ENCODE measurements at regions not wholly inside any gene's neighbourhood (a gene's known extent, or its start where the extent isn't known, plus 50 kb on each side); places are given as distances from the start of the nearest gene placed in this dataset.

GRCh38 chr13:62839338-62839737 lies 1423.7 kb upstream of the PCDH20 start:
- Histone ChIP-seq H3K27me3 (ENCODE audit: insufficient read depth, low read length) (no peaks in the 10 kb centered on the region), H3K9me3 (ENCODE audit: low read depth, low read length) (no peaks in the 10 kb centered on the region), H3K79me2 (ENCODE audit: insufficient read depth, low read length) (no peaks in the 10 kb centered on the region), H3K4me1 (ENCODE audit: insufficient read depth, low read length) (no peaks in the 10 kb centered on the region), H4K20me1 (ENCODE audit: insufficient read depth, low read length) (no peaks in the 10 kb centered on the region), H3K4me3 (ENCODE audit: insufficient read depth, low read length) (no peak overlapping the region), H3K36me3 (ENCODE audit: insufficient read depth, low read length) (no peaks in the 10 kb centered on the region), H3K27ac (ENCODE audit: low read depth, low read length) (no peak overlapping the region), H2AFZ (ENCODE audit: low read length) (no peak overlapping the region), H3K4me2 (ENCODE audit: insufficient read depth, low read length) (no peak overlapping the region)
- no peak for TF ChIP-seq CTCF (IDR thresholded peaks at IDR 0.05; ENCODE audit: extremely low read depth, low read depth, low read length)
- DNase-seq (ENCODE audit: insufficient read length, low spot score, missing footprints) = no peak

GRCh38 chr13:62838929-62839328 lies 1423.3 kb upstream of the PCDH20 start:
- Histone ChIP-seq H3K4me1 (ENCODE audit: insufficient read depth, low read length) (no peaks in the 10 kb centered on the region), H3K4me2 (ENCODE audit: insufficient read depth, low read length) (no peak overlapping the region)

GRCh38 chr13:62837895-62838294 lies 1422.2 kb upstream of the PCDH20 start:
- H2AFZ ChIP-seq (ENCODE audit: low read length) = no peak overlapping the region
- H4K20me1 ChIP-seq (ENCODE audit: insufficient read depth, low read length) = no peaks in the 10 kb centered on the region
- no peaks in the 10 kb centered on the region for H3K9me3 ChIP-seq (ENCODE audit: low read depth, low read length)
- H3K4me2 ChIP-seq (ENCODE audit: insufficient read depth, low read length) = no peak overlapping the region
- H3K4me3 ChIP-seq (ENCODE audit: insufficient read depth, low read length) = no peak overlapping the region
- H3K27ac ChIP-seq (ENCODE audit: low read depth, low read length) = no peak overlapping the region
- H3K36me3 ChIP-seq (ENCODE audit: insufficient read depth, low read length) = no peaks in the 10 kb centered on the region
- H3K27me3 ChIP-seq (ENCODE audit: insufficient read depth, low read length) = no peaks in the 10 kb centered on the region
- no peaks in the 10 kb centered on the region for H3K79me2 ChIP-seq (ENCODE audit: insufficient read depth, low read length)
- no peak for DNase-seq (ENCODE audit: insufficient read length, low spot score, missing footprints)
- H3K4me1 ChIP-seq (ENCODE audit: insufficient read depth, low read length) = no peaks in the 10 kb centered on the region
- no peak for TF ChIP-seq CTCF (IDR thresholded peaks at IDR 0.05; ENCODE audit: extremely low read depth, low read depth, low read length)

More at GRCh38 chr13:62838929-62839328, 1423.3 kb upstream of the PCDH20 start:
- no peak overlapping the region for H2AFZ ChIP-seq (ENCODE audit: low read length)
- H3K9me3 ChIP-seq (ENCODE audit: low read depth, low read length) = no peaks in the 10 kb centered on the region
- no peaks in the 10 kb centered on the region for H3K27me3 ChIP-seq (ENCODE audit: insufficient read depth, low read length)
- DNase-seq (ENCODE audit: insufficient read length, low spot score, missing footprints) = no peak
- H3K79me2 ChIP-seq (ENCODE audit: insufficient read depth, low read length) = no peaks in the 10 kb centered on the region
- no peak overlapping the region for H3K27ac ChIP-seq (ENCODE audit: low read depth, low read length)
- no peaks in the 10 kb centered on the region for H3K36me3 ChIP-seq (ENCODE audit: insufficient read depth, low read length)
- H3K4me3 ChIP-seq (ENCODE audit: insufficient read depth, low read length) = no peak overlapping the region
- TF ChIP-seq CTCF (IDR thresholded peaks at IDR 0.05; ENCODE audit: extremely low read depth, low read depth, low read length) = no peak
- no peaks in the 10 kb centered on the region for H4K20me1 ChIP-seq (ENCODE audit: insufficient read depth, low read length)

GRCh38 chr13:62829486-62829885 lies 1413.8 kb upstream of the PCDH20 start:
- Histone ChIP-seq H3K27ac (ENCODE audit: low read depth, low read length) (no peak overlapping the region), H3K9me3 (ENCODE audit: low read depth, low read length) (no peaks in the 10 kb centered on the region), H3K36me3 (ENCODE audit: insufficient read depth, low read length) (no peaks in the 10 kb centered on the region), H3K4me3 (ENCODE audit: insufficient read depth, low read length) (no peak overlapping the region), H3K4me1 (ENCODE audit: insufficient read depth, low read length) (no peaks in the 10 kb centered on the region), H2AFZ (ENCODE audit: low read length) (no peak overlapping the region), H3K4me2 (ENCODE audit: insufficient read depth, low read length) (no peak overlapping the region), H3K27me3 (ENCODE audit: insufficient read depth, low read length) (no peaks in the 10 kb centered on the region), H4K20me1 (ENCODE audit: insufficient read depth, low read length) (no peaks in the 10 kb centered on the region), H3K79me2 (ENCODE audit: insufficient read depth, low read length) (no peaks in the 10 kb centered on the region)
- DNase-seq (ENCODE audit: insufficient read length, low spot score, missing footprints) = no peak
- TF ChIP-seq CTCF (IDR thresholded peaks at IDR 0.05; ENCODE audit: extremely low read depth, low read depth, low read length) = no peak

Measured in osteoblast (primary cell).